Activated CD4-positive, alpha-beta T cell treated with anti-CD3 and anti-CD28 coated beads for 36 hours (primary cell): ENCODE measurements at regions not wholly inside any gene's neighbourhood (a gene's known extent, or its start where the extent isn't known, plus 50 kb on each side); places are given as distances from the start of the nearest gene placed in this dataset.
A peak's percentile ranks its signal among the peaks of the same experiment; 100 is the strongest.

Experiments used
- ATAC-seq: fragments of 200-7000 bp; cut with Tn5 transposase; one replicate; pipeline ENCODE4 v1.10.0; 2021; ENCODE audit warnings: mild to moderate bottlenecking, moderate library complexity
- CTCF ChIA-PET: fragments of 350-600 bp; sonication (Branson Sonifier 250); formaldehyde crosslinking; loops from one replicate; lab custom pipeline; 2021; ENCODE audit warnings: antibody characterized with exemption; lab: Charles Lee
- POLR2A ChIA-PET: fragments of 350-600 bp; sonication (Branson Sonifier 250); formaldehyde crosslinking; loops from one replicate; lab custom pipeline; 2021; ENCODE audit warnings: antibody characterized with exemption, inconsistent platforms; lab: Charles Lee
- DNase-seq: peaks from one replicate; pipeline ENCODE4 v3.0.0-alpha.2; 2020
- H3K27ac Mint-ChIP-seq: one replicate; pipeline ENCODE4 v1.8.0; 2021; ENCODE audit warnings: mixed read lengths
- H3K27me3 Mint-ChIP-seq: one replicate; pipeline ENCODE4 v1.8.0; 2021; ENCODE audit warnings: mixed read lengths
- H3K36me3 Mint-ChIP-seq: one replicate; pipeline ENCODE4 v1.8.0; 2021; ENCODE audit warnings: low read depth, mixed read lengths
- H3K4me1 Mint-ChIP-seq: one replicate; pipeline ENCODE4 v1.8.0; 2021; ENCODE audit warnings: mixed read lengths
- H3K4me3 Mint-ChIP-seq: one replicate; pipeline ENCODE4 v1.8.0; 2021; ENCODE audit warnings: mild to moderate bottlenecking, moderate library complexity, mixed read lengths
- H3K9me3 Mint-ChIP-seq: one replicate; pipeline ENCODE4 v1.8.0; 2021; ENCODE audit warnings: low read depth, mixed read lengths
- intact Hi-C, 2 experiments: fragments of 100-400 bp; cut with DNase I in 1 of 2; cut with micrococcal nuclease in 1 of 2; formaldehyde crosslinking; loops; one replicate each; pipeline versions ENCODE4 v1.14.2 to v1.15.1; 2022 to 2024; cut with DNase I, micrococcal nuclease

GRCh38 chr10:31121757-31122577, 90.3 kb upstream of the ZNF438 start:
- Mint-ChIP-seq H3K27me3 (peaks cover 2% of the 10 kb centered on the region), H3K4me3 (no peak overlapping the region), H3K9me3 (no peaks in the 10 kb centered on the region), H3K4me1 (peaks cover 40% of the 10 kb centered on the region), H3K36me3 (no peaks in the 10 kb centered on the region), H3K27ac (peak overlapping the region; percentile 13)
- CTCF ChIA-PET = interaction anchor here (1.2 to 1.7 kb wide), 3 partner anchors 8 to 92 kb away, joined by 3 to 10 read pairs (median 7); no protein-coding TSS in a partner anchor
- POLR2A ChIA-PET = interaction anchor here (0.5 kb wide), 1 partner anchor 88 kb away, joined by 4 read pairs; no protein-coding TSS in a partner anchor
- intact Hi-C loops = no loop called here
- no peak for DNase-seq
- no peak for ATAC-seq

- ChIA-PET CTCF (interaction anchor here (1.0 kb wide), 1 partner anchor 9 kb away, joined by 3 read pairs; no protein-coding TSS in a partner anchor), POLR2A (no interaction called here)
- no peak overlapping the region for H3K4me3 Mint-ChIP-seq
- no peaks in the 10 kb centered on the region for H3K9me3 Mint-ChIP-seq
- peaks cover 40% of the 10 kb centered on the region for H3K4me1 Mint-ChIP-seq
- no peak overlapping the region for H3K27ac Mint-ChIP-seq
- DNase-seq = no peak
- no peaks in the 10 kb centered on the region for H3K27me3 Mint-ChIP-seq
- intact Hi-C loops = no loop called here
- ATAC-seq = no peak
- H3K36me3 Mint-ChIP-seq = no peaks in the 10 kb centered on the region
Measured at GRCh38 chr10:31123946-31124345, 92.3 kb upstream of the ZNF438 start.

GRCh38 chr10:31124852-31125251, 93.2 kb upstream of the ZNF438 start:
- Mint-ChIP-seq H3K27me3 (no peaks in the 10 kb centered on the region), H3K4me1 (peaks cover 40% of the 10 kb centered on the region), H3K9me3 (no peaks in the 10 kb centered on the region), H3K4me3 (no peak overlapping the region), H3K27ac (peak overlapping the region; percentile 24), H3K36me3 (no peaks in the 10 kb centered on the region)
- DNase-seq (no peak), ATAC-seq (peak; percentile 44)
- intact Hi-C loops = no loop called here
- POLR2A ChIA-PET = no interaction called here
- CTCF ChIA-PET = interaction anchor here (0.5 to 1.0 kb wide), 5 partner anchors 8 to 479 kb away, joined by 3 read pairs; no protein-coding TSS in a partner anchor

- Mint-ChIP-seq H3K4me3 (no peak overlapping the region), H3K27ac (no peak overlapping the region), H3K27me3 (no peaks in the 10 kb centered on the region), H3K4me1 (peaks cover 37% of the 10 kb centered on the region), H3K36me3 (no peaks in the 10 kb centered on the region), H3K9me3 (no peaks in the 10 kb centered on the region)
- DNase-seq = no peak
- ChIA-PET POLR2A (no interaction called here), CTCF (interaction anchor here (0.7 kb wide), 1 partner anchor 29 kb away, joined by 3 read pairs; no protein-coding TSS in a partner anchor)
- intact Hi-C loops = no loop called here
- ATAC-seq = peak; percentile 23
Measured at GRCh38 chr10:31125789-31126188, 94.1 kb upstream of the ZNF438 start.

- Mint-ChIP-seq H3K27ac (peak overlapping the region; percentile 4), H3K9me3 (no peaks in the 10 kb centered on the region), H3K4me3 (no peak overlapping the region), H3K4me1 (peaks cover 32% of the 10 kb centered on the region), H3K27me3 (no peaks in the 10 kb centered on the region), H3K36me3 (no peaks in the 10 kb centered on the region)
- intact Hi-C loops = no loop called here
- ChIA-PET POLR2A (no interaction called here), CTCF (interaction anchor here (0.6 kb wide), 1 partner anchor 399 kb away, joined by 3 read pairs; no protein-coding TSS in a partner anchor)
- ATAC-seq = peak; percentile 59
- DNase-seq = no peak
Measured at GRCh38 chr10:31126593-31126992, 94.9 kb upstream of the ZNF438 start.

- no peak for ATAC-seq
- POLR2A ChIA-PET = interaction anchor here (0.6 kb wide), 1 partner anchor 28 kb away, joined by 3 read pairs; no protein-coding TSS in a partner anchor
- Mint-ChIP-seq H3K4me1 (peaks cover 29% of the 10 kb centered on the region), H3K9me3 (no peaks in the 10 kb centered on the region), H3K36me3 (no peaks in the 10 kb centered on the region), H3K4me3 (no peak overlapping the region), H3K27me3 (no peaks in the 10 kb centered on the region), H3K27ac (no peak overlapping the region)
- intact Hi-C loops = no loop called here
- DNase-seq = no peak
- CTCF ChIA-PET = no interaction called here
Measured at GRCh38 chr10:31128536-31128935, 96.9 kb upstream of the ZNF438 start.

GRCh38 chr10:31129271-31129670, 97.6 kb upstream of the ZNF438 start:
- CTCF ChIA-PET = interaction anchor here (0.7 to 2.3 kb wide), 2 partner anchors 8 to 29 kb away, joined by 3 to 10 read pairs; no protein-coding TSS in a partner anchor

GRCh38 chr10:31129880-31130405, 98.3 kb upstream of the ZNF438 start:
- H3K9me3 Mint-ChIP-seq = no peaks in the 10 kb centered on the region
- no peak overlapping the region for H3K27ac Mint-ChIP-seq
- ATAC-seq = no peak
- intact Hi-C loops = loop anchor here in 1 of 2 experiments (10.0 kb wide), 1 partner anchor 215 kb away; no protein-coding TSS in a partner anchor
- CTCF ChIA-PET = interaction anchor here (0.7 to 2.3 kb wide), 2 partner anchors 9 to 29 kb away, joined by 3 to 10 read pairs; no protein-coding TSS in a partner anchor
- POLR2A ChIA-PET = no interaction called here
- no peaks in the 10 kb centered on the region for H3K36me3 Mint-ChIP-seq
- no peak for DNase-seq
- H3K4me1 Mint-ChIP-seq = peaks cover 32% of the 10 kb centered on the region
- H3K27me3 Mint-ChIP-seq = no peaks in the 10 kb centered on the region
- no peak overlapping the region for H3K4me3 Mint-ChIP-seq

More at GRCh38 chr10:31129271-31129670, 97.6 kb upstream of the ZNF438 start:
- Mint-ChIP-seq H3K4me1 (peaks cover 29% of the 10 kb centered on the region), H3K27ac (no peak overlapping the region), H3K36me3 (no peaks in the 10 kb centered on the region), H3K4me3 (no peak overlapping the region), H3K27me3 (no peaks in the 10 kb centered on the region), H3K9me3 (no peaks in the 10 kb centered on the region)
- ATAC-seq (no peak), DNase-seq (no peak)
- intact Hi-C loops = no loop called here
- POLR2A ChIA-PET = no interaction called here

- no peak for DNase-seq
- intact Hi-C loops = loop anchor here in 1 of 2 experiments (10.0 kb wide), 1 partner anchor 214 kb away; no protein-coding TSS in a partner anchor
- Mint-ChIP-seq H3K4me1 (peaks cover 32% of the 10 kb centered on the region), H3K36me3 (no peaks in the 10 kb centered on the region), H3K27me3 (no peaks in the 10 kb centered on the region), H3K4me3 (no peak overlapping the region), H3K27ac (no peak overlapping the region), H3K9me3 (no peaks in the 10 kb centered on the region)
- ChIA-PET POLR2A (no interaction called here), CTCF (interaction anchor here (0.6 to 2.3 kb wide), 2 partner anchors 9 to 93 kb away, joined by 3 to 10 read pairs; no protein-coding TSS in a partner anchor)
- no peak for ATAC-seq
Measured at GRCh38 chr10:31130406-31130805, 98.7 kb upstream of the ZNF438 start.

GRCh38 chr10:31131251-31131650, 99.6 kb upstream of the ZNF438 start:
- no peaks in the 10 kb centered on the region for H3K27me3 Mint-ChIP-seq
- H3K9me3 Mint-ChIP-seq = no peaks in the 10 kb centered on the region
- intact Hi-C loops = loop anchor here in 1 of 2 experiments (10.0 kb wide), 1 partner anchor 214 kb away; no protein-coding TSS in a partner anchor
- ATAC-seq = no peak
- peaks cover 33% of the 10 kb centered on the region for H3K4me1 Mint-ChIP-seq
- no peak for DNase-seq
- no peak overlapping the region for H3K27ac Mint-ChIP-seq
- H3K4me3 Mint-ChIP-seq = no peak overlapping the region
- CTCF ChIA-PET = interaction anchor here (0.6 to 2.3 kb wide), 7 partner anchors 10 to 47 kb away, joined by 3 to 10 read pairs (median 4); no protein-coding TSS in a partner anchor
- no peaks in the 10 kb centered on the region for H3K36me3 Mint-ChIP-seq
- POLR2A ChIA-PET = no interaction called here

- Mint-ChIP-seq H3K9me3 (no peaks in the 10 kb centered on the region), H3K36me3 (no peaks in the 10 kb centered on the region), H3K4me1 (peaks cover 42% of the 10 kb centered on the region), H3K4me3 (no peak overlapping the region), H3K27me3 (no peaks in the 10 kb centered on the region), H3K27ac (peak overlapping the region; percentile 55)
- CTCF ChIA-PET = interaction anchor here (0.7 to 1.2 kb wide), 3 partner anchors 8 to 55 kb away, joined by 3 to 5 read pairs (median 3); no protein-coding TSS in a partner anchor
- ATAC-seq (no peak), DNase-seq (no peak)
- intact Hi-C loops = loop anchor here in 1 of 2 experiments (10.0 kb wide), 1 partner anchor 212 kb away; no protein-coding TSS in a partner anchor
- POLR2A ChIA-PET = no interaction called here
Measured at GRCh38 chr10:31132681-31133244, 101.1 kb upstream of the ZNF438 start.
